MCF 10A (cell line): ENCODE measurements at regions not wholly inside any gene's neighbourhood (a gene's known extent, or its start where the extent isn't known, plus 50 kb on each side); places are given as distances from the start of the nearest gene placed in this dataset.
"Not testable (repeated sequence)": the region's sequence is repeated elsewhere in the genome, so short reads cannot be mapped to it uniquely, and the experiment has no call there.

Experiments
- BruUV-seq: library from RNA; stranded (reverse); fragments of 400-500 nt; replicated peaks from 2 replicates; lab custom pipeline; 2021; lab: Mats Ljungman, UMichigan
- CTCF ChIA-PET: fragments of 300-600 bp; sonication (Branson Sonifier 250); formaldehyde crosslinking; extraction: SDS; loops from one replicate; lab custom pipeline; 2021; ENCODE audit warnings: antibody characterized with exemption, inconsistent platforms; lab: Yijun Ruan, JAX
- POLR2A ChIA-PET: fragments of 300-600, 350-650 bp; sonication (Branson Sonifier 250); formaldehyde crosslinking; extraction: SDS; loops from one replicate; lab custom pipeline; 2020; ENCODE audit warnings: antibody characterized with exemption, inconsistent platforms; lab: Yijun Ruan, JAX
- DNase-seq: peaks from one replicate; pipeline ENCODE4 v3.0.0-alpha.2; 2018; ENCODE audit not compliant: unreplicated experiment
- H3K27ac Mint-ChIP-seq: one replicate; pipeline ENCODE4 v1.8.0; 2022; ENCODE audit warnings: mild to moderate bottlenecking, low read depth, mixed read lengths; ENCODE audit not compliant: unreplicated experiment
- H3K27me3 Mint-ChIP-seq: one replicate; pipeline ENCODE4 v1.8.0; 2022; ENCODE audit warnings: mixed read lengths; ENCODE audit not compliant: insufficient read depth, unreplicated experiment
- H3K36me3 Mint-ChIP-seq: one replicate; pipeline ENCODE4 v1.8.0; 2022; ENCODE audit warnings: mild to moderate bottlenecking, moderate library complexity, mixed read lengths; ENCODE audit not compliant: insufficient read depth, unreplicated experiment
- H3K4me1 Mint-ChIP-seq: one replicate; pipeline ENCODE4 v1.8.0; 2022; ENCODE audit warnings: mixed read lengths; ENCODE audit not compliant: insufficient read depth, unreplicated experiment
- H3K4me3 Mint-ChIP-seq: one replicate; pipeline ENCODE4 v1.8.0; 2022; ENCODE audit warnings: mild to moderate bottlenecking, moderate library complexity, mixed read lengths; ENCODE audit not compliant: unreplicated experiment
- H3K9me3 Mint-ChIP-seq: one replicate; pipeline ENCODE4 v1.8.0; 2022; ENCODE audit warnings: mixed read lengths; ENCODE audit not compliant: unreplicated experiment
- CTCF ChIP-seq: fragments of 200-600 bp; IDR thresholded peaks from one replicate; pipeline ENCODE4 v1.8.0; 2022; ENCODE audit warnings: antibody characterized with exemption, mild to moderate bottlenecking; ENCODE audit not compliant: unreplicated experiment
- intact Hi-C: fragments of 100-400 bp; cut with micrococcal nuclease; formaldehyde crosslinking; loops from 2 replicates; pipeline ENCODE4 v1.14.1; 2022

DNA sequence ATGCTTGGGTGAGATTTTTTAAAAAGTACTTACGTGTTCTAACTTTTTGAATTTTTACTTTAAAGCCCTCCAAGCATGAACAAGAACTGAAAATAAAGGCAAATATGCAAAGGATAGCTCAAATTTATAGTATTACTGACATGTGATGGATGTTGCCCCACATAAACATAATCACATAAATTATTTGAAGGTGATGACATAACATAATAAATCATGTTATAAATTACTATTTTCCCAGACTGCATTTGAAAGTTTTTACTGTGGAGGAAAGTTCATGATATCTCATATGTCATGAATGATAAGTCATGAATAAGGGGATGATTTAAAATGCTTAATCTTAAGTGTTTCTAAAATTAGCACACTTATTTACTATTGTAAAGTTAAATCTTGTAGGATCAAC, 705.7 kb upstream of the SLITRK1 start:
- intact Hi-C loops, result no loop called here
- H3K27ac Mint-ChIP-seq, result no peak overlapping the region

DNA sequence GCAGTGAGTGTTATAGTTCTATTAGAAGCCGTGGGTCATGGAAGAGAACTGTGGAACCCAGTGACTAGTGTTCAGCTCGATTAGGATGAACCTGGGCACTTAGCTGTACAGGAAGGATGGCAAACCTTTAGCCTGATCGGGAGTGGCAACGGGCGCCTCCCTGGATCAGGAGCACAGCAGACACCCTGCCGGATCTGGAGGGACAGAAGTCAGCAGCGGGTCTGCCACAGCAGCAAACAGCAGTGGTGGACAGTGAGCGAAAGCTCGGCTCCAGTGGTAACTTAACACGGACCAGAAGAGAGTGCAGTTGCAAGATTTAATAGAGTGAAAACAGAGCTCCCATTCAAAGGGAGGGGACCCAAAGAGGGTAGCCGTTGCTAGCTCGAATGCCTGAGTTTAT, 697.6 kb upstream of the SLITRK1 start:
- BruUV-seq, H3K27ac Mint-ChIP-seq, H3K27me3 Mint-ChIP-seq, H3K4me3 Mint-ChIP-seq, DNase-seq, H3K9me3 Mint-ChIP-seq, POLR2A ChIA-PET, H3K36me3 Mint-ChIP-seq, intact Hi-C loops, H3K4me1 Mint-ChIP-seq: not testable (repeated sequence)
- CTCF ChIA-PET, result interaction anchor here (0.7 kb wide), 1 partner anchor 63 kb away, joined by 4 read pairs; no protein-coding TSS in a partner anchor

More for the DNA sequence above, 705.7 kb upstream of the SLITRK1 start:
- DNase-seq, result no peak
- TF ChIP-seq CTCF, result no peak
- H3K4me3 Mint-ChIP-seq, result no peak overlapping the region
- BruUV-seq, result no TSS peak
- ChIA-PET CTCF (no interaction called here), POLR2A (no interaction called here)
- H3K9me3 Mint-ChIP-seq, result no peaks in the 10 kb centered on the region
- H3K27me3 Mint-ChIP-seq, result no peaks in the 10 kb centered on the region
- H3K4me1 Mint-ChIP-seq, result peaks cover 4% of the 10 kb centered on the region
- H3K36me3 Mint-ChIP-seq, result no peaks in the 10 kb centered on the region

DNA sequence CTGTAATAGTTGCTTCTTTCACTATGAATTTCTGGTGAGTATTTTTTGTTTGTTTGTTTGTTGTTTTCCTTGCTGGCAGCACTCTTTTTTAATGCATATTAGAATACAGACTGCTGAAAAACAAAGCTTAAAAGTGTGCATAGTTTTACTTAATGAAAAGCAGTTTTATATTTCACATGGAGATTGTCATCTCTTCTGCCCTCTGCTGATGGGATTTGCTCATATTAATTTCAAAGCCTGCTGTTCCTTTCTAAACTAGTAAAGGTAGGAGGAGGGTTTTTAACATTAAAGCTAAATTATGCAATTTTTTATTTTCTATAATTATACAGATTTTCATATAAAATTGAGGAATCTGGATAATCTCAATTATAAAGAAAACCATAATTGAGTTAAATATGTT, 692.6 kb upstream of the SLITRK1 start:
- H3K27ac Mint-ChIP-seq, result no peak overlapping the region
- ChIA-PET POLR2A (interaction anchor here (0.6 kb wide), 1 partner anchor 1715 kb away, joined by 3 read pairs; no protein-coding TSS in a partner anchor), CTCF (interaction anchor here (0.6 to 1.0 kb wide), 4 partner anchors 27 to 449 kb away, joined by 3 read pairs; no protein-coding TSS in a partner anchor)
- no peaks in the 10 kb centered on the region for H3K4me1 Mint-ChIP-seq
- H3K9me3 Mint-ChIP-seq, result no peaks in the 10 kb centered on the region
- no TSS peak for BruUV-seq
- H3K36me3 Mint-ChIP-seq, result no peaks in the 10 kb centered on the region
- no peaks in the 10 kb centered on the region for H3K27me3 Mint-ChIP-seq
- peak; percentile 29 for DNase-seq
- intact Hi-C loops, result no loop called here
- TF ChIP-seq CTCF, result peak; percentile 43
- H3K4me3 Mint-ChIP-seq, result no peak overlapping the region

DNA sequence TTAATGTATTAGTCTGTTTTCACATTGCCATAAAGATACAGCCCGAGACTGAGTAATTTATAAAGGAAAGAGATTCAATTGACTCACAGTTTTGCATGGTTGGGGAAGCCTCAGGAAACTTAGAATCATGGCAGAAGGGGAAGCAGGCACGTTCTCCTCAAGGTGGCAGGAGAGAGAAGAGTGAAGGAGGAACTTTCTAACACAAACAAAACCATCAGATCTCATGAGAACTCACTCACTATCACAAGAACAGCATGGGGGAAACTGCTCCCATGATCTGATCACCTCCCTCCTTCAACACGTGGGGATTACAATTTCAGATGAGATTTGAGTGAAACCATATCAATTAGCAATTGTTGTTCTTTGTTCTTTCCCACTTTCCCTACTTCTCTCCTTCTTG, 689.0 kb upstream of the SLITRK1 start:
- no peaks in the 10 kb centered on the region for H3K36me3 Mint-ChIP-seq
- ChIA-PET CTCF (no interaction called here), POLR2A (no interaction called here)
- peaks cover 6% of the 10 kb centered on the region for H3K4me1 Mint-ChIP-seq
- BruUV-seq, result no TSS peak
- H3K4me3 Mint-ChIP-seq, result no peak overlapping the region
- no peak overlapping the region for H3K27ac Mint-ChIP-seq
- DNase-seq, result no peak
- H3K27me3 Mint-ChIP-seq, result no peaks in the 10 kb centered on the region
- TF ChIP-seq CTCF, result no peak
- intact Hi-C loops, result no loop called here
- H3K9me3 Mint-ChIP-seq, result no peaks in the 10 kb centered on the region

DNA sequence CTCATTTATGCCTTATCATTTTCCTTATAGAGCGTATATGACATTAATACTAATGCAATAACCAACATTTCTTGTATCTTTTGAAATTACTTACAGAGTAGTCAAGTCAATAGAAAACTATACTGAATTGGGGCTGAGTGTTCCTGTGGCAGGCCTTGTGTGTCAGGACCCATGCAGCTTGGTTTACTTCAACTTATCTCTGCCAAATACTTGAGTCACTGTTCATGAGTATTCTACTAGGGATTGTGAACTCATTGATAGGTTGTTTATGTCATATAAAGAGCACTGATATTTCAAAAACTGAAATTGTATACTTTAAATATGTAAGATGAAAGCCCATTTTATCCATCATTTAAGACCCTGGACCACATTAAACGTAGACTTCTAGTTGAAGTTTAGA, 688.6 kb upstream of the SLITRK1 start:
- H3K27ac Mint-ChIP-seq, result no peak overlapping the region
- ChIA-PET CTCF (no interaction called here), POLR2A (no interaction called here)
- H3K27me3 Mint-ChIP-seq, result no peaks in the 10 kb centered on the region
- no peak for TF ChIP-seq CTCF
- H3K4me1 Mint-ChIP-seq, result peaks cover 6% of the 10 kb centered on the region
- no peak for DNase-seq
- no peak overlapping the region for H3K4me3 Mint-ChIP-seq
- intact Hi-C loops, result no loop called here
- H3K36me3 Mint-ChIP-seq, result no peaks in the 10 kb centered on the region
- no TSS peak for BruUV-seq
- no peaks in the 10 kb centered on the region for H3K9me3 Mint-ChIP-seq
